Motor neuron (in vitro differentiated cells): ENCODE measurements at regions not wholly inside any gene's neighbourhood (a gene's known extent, or its start where the extent isn't known, plus 50 kb on each side); places are given as distances from the start of the nearest gene placed in this dataset.
A peak's percentile ranks its signal among the peaks of the same experiment; 100 is the strongest.
"Not testable (repeated sequence)": the region's sequence is repeated elsewhere in the genome, so short reads cannot be mapped to it uniquely, and the experiment has no call there.

ENCODE experiments used
- ATAC-seq, 8 experiments: fragments of 200-7000 bp; cut with Tn5 transposase; replicated peaks in 6 of 8; 2 replicates each; pipeline ENCODE4 v1.8.0; 2021; ENCODE audit warnings: mild to moderate bottlenecking in 8 of 8, moderate library complexity in 8 of 8
- H3K27ac ChIP-seq, 2 donors: fragments of 250-450 bp; sonication (Bioruptor Pico); 2 replicates each; pipeline ENCODE4 v1.9.0; 2021; ENCODE audit warnings: antibody characterized with exemption in 2 of 2, mild to moderate bottlenecking in 2 of 2, moderate library complexity in 1 of 2
- H3K4me1 ChIP-seq, 2 donors: fragments of 250-450 bp; sonication (Bioruptor Pico); replicated peaks in 1 of 2; 2 replicates each; pipeline ENCODE4 v1.6.1; 2021; ENCODE audit warnings: antibody characterized with exemption in 2 of 2, mild to moderate bottlenecking in 2 of 2, moderate library complexity in 1 of 2
- H3K4me3 ChIP-seq, 5 donors: fragments of 250-450 bp; sonication (Bioruptor Pico); 2 replicates each; pipeline ENCODE4 v1.9.0; 2021; ENCODE audit warnings: antibody characterized with exemption in 5 of 5, mild to moderate bottlenecking in 5 of 5, moderate library complexity in 4 of 5
- WGBS, 10 experiments: fragments of 450-650 bp; shearing (Covaris generic); methylation state at CpG; one replicate each; pipeline ENCODE4 v1.0.0; 2022; 5-methylcytosine and 5-hydroxymethylcytosine counted together
- in situ Hi-C, 9 experiments: fragments of 400-800 bp; cut with MboI; loops; one replicate each; pipeline ENCODE4 v1.15.0; 2021; ENCODE audit warnings: low sequenced_read_pairs in 9 of 9, low pct_unique_long_range_greater_than_20kb in 2 of 9; ENCODE audit not compliant: unreplicated experiment in 9 of 9

DNA sequence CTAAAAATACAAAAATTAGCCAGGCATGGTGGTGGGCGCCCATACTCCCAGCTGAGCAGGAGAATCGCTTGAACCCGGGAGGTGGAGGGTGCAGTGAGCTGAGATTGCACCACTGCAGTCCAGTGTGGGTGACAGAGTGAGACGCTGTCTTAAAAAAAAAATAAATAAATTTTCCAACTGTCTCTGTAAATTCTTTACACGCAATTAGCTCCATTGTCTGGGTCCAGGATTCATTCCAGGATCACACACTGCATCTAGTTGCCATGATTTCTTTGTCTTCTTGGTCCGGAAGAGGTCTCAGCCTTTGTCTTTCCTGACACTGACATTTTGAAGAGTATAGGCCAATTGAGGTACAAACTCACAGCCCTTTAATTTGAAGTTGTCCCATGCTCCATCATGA, 167.6 kb upstream of the NYAP2 start:
- peak in 5 of 8 experiments; percentile 48 to 87 (median 64) for ATAC-seq
- in situ Hi-C loops: no loop called here
- 48 to 100% (median 73%) methylated on average over 1 to 6 of the region's 6 CpGs; no CpG with 5 or more reads in 1 of the 10 experiments for WGBS, 10 experiments
- Histone ChIP-seq H3K4me1 (peaks cover 0 to 5% of the 10 kb centered on the region in 2 donors), H3K4me3 (no peak overlapping the region), H3K27ac (no peak overlapping the region)

DNA sequence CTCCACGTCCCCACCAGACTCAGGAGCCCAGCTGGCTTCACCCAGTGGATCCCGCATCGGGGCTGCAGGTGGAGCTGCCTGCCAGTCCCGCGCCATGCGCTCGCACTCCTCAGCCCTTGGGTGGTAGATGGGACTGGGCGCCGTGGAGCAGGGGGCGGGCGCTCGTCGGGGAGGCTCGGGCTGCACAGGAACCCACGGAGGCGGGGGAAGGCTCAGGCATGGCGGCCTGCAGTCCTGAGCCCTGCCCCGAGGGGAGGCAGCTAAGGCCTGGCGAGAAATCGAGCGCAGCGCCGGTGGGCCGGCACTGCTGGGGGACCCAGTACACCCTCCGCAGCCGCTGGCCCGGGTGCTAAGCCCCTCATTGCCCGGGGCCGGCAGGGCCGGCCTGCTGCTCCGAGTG, 170.2 kb upstream of the NYAP2 start:
- in situ Hi-C loops, H3K4me3 ChIP-seq, ATAC-seq, H3K27ac ChIP-seq, H3K4me1 ChIP-seq: not testable (repeated sequence)
- WGBS, 10 experiments: 90% methylated on average over 4 of the region's 31 CpGs; no CpG with 5 or more reads in 9 of the 10 experiments

GRCh38 chr2:225226441-225226840, 173.1 kb upstream of the NYAP2 start:
- ATAC-seq: no peak
- WGBS, 10 experiments: 69 to 100% (median 94%) methylated on average over 2 to 4 of the region's 4 CpGs
- Histone ChIP-seq H3K4me3 (no peak overlapping the region), H3K27ac (no peak overlapping the region), H3K4me1 (no peaks in the 10 kb centered on the region)
- in situ Hi-C loops: no loop called here

DNA sequence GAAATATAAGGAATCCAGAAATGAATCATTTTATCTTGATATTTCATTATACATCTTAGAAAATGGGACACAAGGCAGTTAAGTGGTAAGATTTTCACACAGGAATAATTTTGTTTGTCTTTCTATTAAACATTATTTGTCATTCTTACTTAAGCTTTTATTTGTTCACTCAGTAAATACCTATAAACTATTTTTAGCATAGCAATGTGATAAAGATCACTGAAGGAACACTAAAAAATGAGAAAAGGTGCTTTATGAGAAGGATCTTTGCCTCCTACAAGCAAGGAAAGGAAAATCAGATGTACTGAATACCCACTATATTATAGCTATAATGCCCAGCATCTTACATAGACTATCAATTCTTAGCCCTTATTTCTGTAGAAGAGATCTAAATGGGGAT, 176.2 kb upstream of the NYAP2 start:
- in situ Hi-C loops: no loop called here
- ATAC-seq: no peak
- no peak overlapping the region for H3K27ac ChIP-seq
- no peak overlapping the region for H3K4me3 ChIP-seq
- no peaks in the 10 kb centered on the region for H3K4me1 ChIP-seq

DNA sequence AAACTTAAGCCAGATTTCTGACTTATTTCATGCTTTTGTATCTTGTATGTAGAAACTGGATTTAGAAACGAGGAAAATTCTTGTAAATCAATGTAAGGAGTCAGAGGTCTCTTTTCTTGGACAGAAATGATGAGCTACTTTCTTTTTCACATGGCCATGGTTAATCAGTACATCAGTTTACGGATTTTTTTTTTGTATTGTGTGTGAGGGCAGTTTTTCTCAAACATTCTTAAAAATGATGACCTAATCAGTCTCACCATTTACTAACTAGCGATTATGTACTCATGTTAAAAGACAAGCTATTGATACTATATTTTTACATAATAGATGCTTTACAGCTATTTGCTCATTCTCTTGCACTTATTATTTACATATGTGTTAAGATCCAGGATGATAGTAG, 165.2 kb upstream of the DOCK10 start:
- Histone ChIP-seq H3K4me1 (peaks cover 0 to 22% of the 10 kb centered on the region in 2 donors), H3K4me3 (no peak overlapping the region), H3K27ac (no peak overlapping the region)
- ATAC-seq: peak in 1 of 8 experiments; percentile 17
- in situ Hi-C loops: no loop called here
- WGBS, 10 experiments: 12 to 89% (median 53%) methylated on average over 1 to 3 of the region's 3 CpGs

DNA sequence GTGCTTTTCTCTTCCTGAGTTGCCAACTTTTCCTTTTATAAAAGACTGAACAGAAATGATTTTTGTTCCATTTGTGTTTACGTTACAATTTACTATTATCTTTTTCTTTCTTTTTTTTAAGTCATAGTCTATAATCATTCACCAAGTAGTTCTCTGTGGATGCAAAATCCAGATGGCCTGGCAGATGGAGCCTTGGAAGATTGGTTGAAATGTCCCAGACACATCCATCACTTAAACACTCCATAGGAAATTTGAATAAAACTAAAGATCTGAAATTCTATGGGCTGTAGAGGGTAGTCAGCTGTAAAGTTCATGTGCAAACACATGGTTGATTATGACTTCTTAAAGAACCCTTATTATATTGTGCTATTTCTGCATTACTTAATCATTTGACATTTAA, 164.8 kb upstream of the DOCK10 start:
- 50 to 82% (median 62%) methylated on average over 1 of the region's 1 CpG for WGBS, 10 experiments

DNA sequence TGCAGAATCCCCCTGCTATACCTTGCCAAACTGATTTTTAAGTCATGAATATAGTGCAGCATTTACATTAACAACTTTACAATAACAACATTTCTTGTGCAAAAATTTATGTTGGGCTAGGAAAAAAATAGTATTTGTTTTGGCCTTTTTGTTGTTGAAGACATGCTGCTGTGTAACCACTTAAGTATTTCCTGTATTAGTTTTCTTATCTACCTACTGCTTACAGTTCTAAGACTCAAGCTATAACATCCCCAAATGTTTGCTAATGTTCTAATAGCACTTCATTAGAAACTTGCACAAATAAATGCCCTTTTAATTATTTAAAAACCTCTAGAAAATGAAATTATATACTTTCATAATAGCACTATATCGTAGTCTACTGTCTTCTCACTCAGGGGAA, 154.3 kb upstream of the DOCK10 start:
- peaks cover 0 to 5% of the 10 kb centered on the region in 2 donors for H3K4me1 ChIP-seq
- no peak overlapping the region for H3K27ac ChIP-seq
- H3K4me3 ChIP-seq: no peak overlapping the region
- WGBS, 10 experiments: 86 to 100% (median 100%) methylated on average over 1 of the region's 1 CpG; no CpG with 5 or more reads in 5 of the 10 experiments
- in situ Hi-C loops: no loop called here
- ATAC-seq: no peak

More for the DNA sequence above, 164.8 kb upstream of the DOCK10 start:
- in situ Hi-C loops: no loop called here
- Histone ChIP-seq H3K4me3 (no peak overlapping the region), H3K4me1 (peaks cover 0 to 22% of the 10 kb centered on the region in 2 donors), H3K27ac (no peak overlapping the region)
- peak in 3 of 8 experiments; percentile 39 to 66 (median 64) for ATAC-seq

- in situ Hi-C loops: no loop called here
- peaks cover 0 to 5% of the 10 kb centered on the region in 2 donors for H3K4me1 ChIP-seq
- no peak overlapping the region for H3K27ac ChIP-seq
- no peak overlapping the region for H3K4me3 ChIP-seq
- ATAC-seq: no peak
- 84 to 100% (median 94%) methylated on average over 1 to 3 of the region's 3 CpGs for WGBS, 10 experiments
Observed at GRCh38 chr2:225192869-225193268, 150.6 kb upstream of the DOCK10 start.

DNA sequence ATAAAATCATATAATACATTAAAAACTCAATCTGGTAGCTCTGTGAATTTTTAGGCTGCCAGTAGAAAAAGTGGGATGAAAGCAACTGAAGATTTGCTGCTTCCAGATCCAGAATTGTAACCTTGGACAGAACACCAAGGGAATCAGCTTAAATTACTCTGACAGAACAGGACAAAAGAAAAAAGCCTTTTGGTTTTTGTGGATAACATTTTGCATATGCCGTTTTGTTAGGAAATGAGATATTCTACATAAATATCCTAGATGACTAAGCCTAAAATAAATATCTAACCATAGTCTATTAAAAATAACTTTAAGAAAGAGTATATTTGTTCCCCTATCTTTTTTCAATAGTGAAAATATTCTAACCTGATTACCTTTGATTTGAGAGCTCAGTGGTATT, 148.7 kb upstream of the DOCK10 start:
- no peak for ATAC-seq
- H3K27ac ChIP-seq: no peak overlapping the region
- in situ Hi-C loops: no loop called here
- H3K4me1 ChIP-seq: no peaks in the 10 kb centered on the region
- H3K4me3 ChIP-seq: no peak overlapping the region
- WGBS, 10 experiments: 7 to 100% (median 52%) methylated on average over 1 of the region's 1 CpG; no CpG with 5 or more reads in 4 of the 10 experiments

GRCh38 chr2:225184948-225185347, 142.7 kb upstream of the DOCK10 start:
- H3K4me3 ChIP-seq: no peak overlapping the region
- in situ Hi-C loops: no loop called here
- no peak for ATAC-seq
- no peaks in the 10 kb centered on the region for H3K4me1 ChIP-seq
- no peak overlapping the region for H3K27ac ChIP-seq
- 100% methylated on average over 2 of the region's 2 CpGs; no CpG with 5 or more reads in 5 of the 10 experiments for WGBS, 10 experiments

- Histone ChIP-seq H3K4me3 (no peak overlapping the region), H3K27ac (no peak overlapping the region), H3K4me1 (no peaks in the 10 kb centered on the region)
- ATAC-seq: peak in 2 of 8 experiments; percentile 21 to 43
- 15 to 100% (median 55%) methylated on average over 1 of the region's 1 CpG; no CpG with 5 or more reads in 4 of the 10 experiments for WGBS, 10 experiments
- in situ Hi-C loops: no loop called here
Observed at GRCh38 chr2:225182126-225182525, 139.9 kb upstream of the DOCK10 start.

- whole genome bisulfite sequencing, 10 experiments: 83% methylated on average over 1 of the region's 1 CpG; no CpG with 5 or more reads in 8 of the 10 experiments
- ATAC-seq: peak in 2 of 8 experiments; percentile 16 to 37
- Histone ChIP-seq H3K4me3 (no peak overlapping the region), H3K4me1 (peaks cover 0 to 12% of the 10 kb centered on the region in 2 donors), H3K27ac (no peak overlapping the region)
- in situ Hi-C loops: no loop called here
Observed at GRCh38 chr2:225177098-225177497, 134.8 kb upstream of the DOCK10 start.

GRCh38 chr2:225173909-225174308, 131.6 kb upstream of the DOCK10 start:
- 21 to 100% (median 52%) methylated on average over 1 to 2 of the region's 3 CpGs; no CpG with 5 or more reads in 7 of the 10 experiments for WGBS, 10 experiments
- no peak overlapping the region for H3K4me3 ChIP-seq
- in situ Hi-C loops: no loop called here
- peaks cover 0 to 12% of the 10 kb centered on the region in 2 donors for H3K4me1 ChIP-seq
- H3K27ac ChIP-seq: peak overlapping the region in 1 of 2 donors; percentile 20
- ATAC-seq: peak in 5 of 8 experiments; percentile 69 to 97 (median 93)

DNA sequence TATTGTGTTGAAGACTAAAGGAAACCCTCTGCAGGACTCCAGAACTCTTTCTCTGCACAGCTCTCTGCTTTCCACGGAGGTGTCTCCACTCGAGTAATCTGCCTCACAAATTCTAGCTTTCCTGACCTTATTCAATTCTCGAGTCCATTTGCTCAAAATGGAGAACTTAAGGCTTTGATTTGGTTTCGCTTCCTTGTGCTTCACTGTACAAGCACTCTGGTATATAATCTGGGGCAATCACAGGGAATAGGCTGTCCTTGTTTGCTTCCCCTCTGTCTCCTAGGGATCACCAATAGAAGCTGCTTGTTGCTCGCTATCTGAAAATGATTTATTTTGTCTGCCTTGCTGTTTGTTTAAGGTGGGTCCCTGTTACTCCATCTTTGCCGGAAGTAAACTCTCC, 129.1 kb upstream of the DOCK10 start:
- Histone ChIP-seq H3K27ac (no peak overlapping the region), H3K4me1 (peaks cover 0 to 12% of the 10 kb centered on the region in 2 donors), H3K4me3 (no peak overlapping the region)
- ATAC-seq: no peak
- 64 to 100% (median 79%) methylated on average over 1 to 6 of the region's 6 CpGs for WGBS, 10 experiments
- in situ Hi-C loops: no loop called here
